A673 (cell line): ENCODE measurements at regions not wholly inside any gene's neighbourhood (a gene's known extent, or its start where the extent isn't known, plus 50 kb on each side); places are given as distances from the start of the nearest gene placed in this dataset.

Experiments
- BruUV-seq: library from RNA; stranded (reverse); fragments of 400-500 nt; replicated peaks from 2 replicates; lab custom pipeline; 2021; lab: Mats Ljungman, UMichigan
- CTCF ChIA-PET: fragments of 300-600 bp; sonication (Branson Sonifier 250); formaldehyde crosslinking; loops from one replicate; lab custom pipeline; 2022; ENCODE audit warnings: antibody characterized with exemption; lab: Charles Lee
- POLR2A ChIA-PET: fragments of 300-600 bp; sonication (Branson Sonifier 250); formaldehyde crosslinking; loops from one replicate; lab custom pipeline; 2022; ENCODE audit warnings: antibody characterized with exemption; ENCODE audit not compliant: low non-redundant PET; lab: Charles Lee
- DNase-seq: peaks from one replicate; pipeline ENCODE4 v3.0.0-alpha.2; 2015; ENCODE audit warnings: low spot score
- H3K27ac ChIP-seq: fragments of 200-600 bp; sonication (generic); 2 replicates; pipeline ENCODE4 v1.5.1; 2016; ENCODE audit warnings: mixed run types, low read depth, mild to moderate bottlenecking, mixed read lengths, antibody characterized with exemption, low read length; ENCODE audit not compliant: poor library complexity, severe bottlenecking
- H3K27me3 ChIP-seq: fragments of 200-600 bp; sonication (generic); replicated peaks from 2 replicates; pipeline ENCODE4 v1.6.1; 2017; ENCODE audit warnings: mixed run types, low read depth, mild to moderate bottlenecking, mixed read lengths, antibody characterized with exemption, low read length; ENCODE audit not compliant: insufficient read depth, poor library complexity
- H3K36me3 ChIP-seq: fragments of 200-600 bp; sonication (generic); 2 replicates; pipeline ENCODE4 v1.6.1; 2016; ENCODE audit warnings: mixed run types, mild to moderate bottlenecking, mixed read lengths, antibody characterized with exemption, low read length; ENCODE audit not compliant: insufficient read depth, poor library complexity, severe bottlenecking
- H3K4me1 ChIP-seq: fragments of 200-600 bp; sonication (generic); 2 replicates; pipeline ENCODE4 v1.6.1; 2017; ENCODE audit warnings: mixed run types, mild to moderate bottlenecking, mixed read lengths, antibody characterized with exemption, low read length; ENCODE audit not compliant: insufficient read depth, poor library complexity, severe bottlenecking
- H3K4me3 ChIP-seq: fragments of 200-600 bp; sonication (generic); 2 replicates; pipeline ENCODE4 v1.5.1; 2016; ENCODE audit warnings: low read depth, mixed run types, mild to moderate bottlenecking, mixed read lengths, low read length; ENCODE audit not compliant: poor library complexity, severe bottlenecking
- H3K9me3 ChIP-seq: fragments of 200-600 bp; sonication (generic); 2 replicates; pipeline ENCODE4 v1.6.1; 2016; ENCODE audit warnings: mixed run types, low read depth, mild to moderate bottlenecking, mixed read lengths, antibody characterized with exemption, low read length; ENCODE audit not compliant: poor library complexity, severe bottlenecking
- EZH2 ChIP-seq: fragments of 200-600 bp; sonication (generic); IDR thresholded peaks from 2 replicates; pipeline ENCODE4 v1.6.1; 2017; ENCODE audit warnings: borderline replicate concordance, low read depth, mild to moderate bottlenecking, mixed read lengths, antibody characterized with exemption, low read length; ENCODE audit not compliant: poor library complexity, severe bottlenecking
- intact Hi-C: fragments of 100-400 bp; cut with micrococcal nuclease; formaldehyde crosslinking; loops from one replicate; pipeline ENCODE4 v1.10.0; 2022; ENCODE audit not compliant: unreplicated experiment
- TF ChIP-seq, protein P1 (sequence below): fragments of 300-800, 200-600 bp; sonication (generic); conservative IDR thresholded peaks from 2 replicates; pipeline ENCODE4 v1.5.1; 2017; ENCODE audit warnings: low read depth, mild to moderate bottlenecking, antibody characterized with exemption, low read length, moderate library complexity, mixed read lengths

DNA sequence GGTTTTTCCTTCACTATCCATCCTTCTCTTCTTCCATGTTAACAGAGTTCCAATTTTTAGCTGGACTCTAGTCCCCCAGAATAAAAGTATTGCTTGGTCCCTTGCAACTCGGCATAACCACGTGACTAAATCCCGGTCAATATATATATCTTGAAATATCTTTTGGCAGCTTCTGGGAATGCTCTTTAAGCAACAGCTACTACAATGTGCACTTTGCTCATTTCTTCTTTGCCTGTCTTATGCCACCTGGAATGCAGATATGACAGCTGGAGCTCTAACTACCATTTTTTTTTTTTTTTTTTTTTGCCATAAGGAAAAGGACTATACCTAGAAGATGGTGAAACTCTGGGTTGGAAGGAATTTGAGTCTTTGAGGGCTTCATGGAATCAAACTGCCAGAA, 82.6 kb downstream of the GCNT4 start:
- CTCF ChIA-PET = no interaction called here

DNA sequence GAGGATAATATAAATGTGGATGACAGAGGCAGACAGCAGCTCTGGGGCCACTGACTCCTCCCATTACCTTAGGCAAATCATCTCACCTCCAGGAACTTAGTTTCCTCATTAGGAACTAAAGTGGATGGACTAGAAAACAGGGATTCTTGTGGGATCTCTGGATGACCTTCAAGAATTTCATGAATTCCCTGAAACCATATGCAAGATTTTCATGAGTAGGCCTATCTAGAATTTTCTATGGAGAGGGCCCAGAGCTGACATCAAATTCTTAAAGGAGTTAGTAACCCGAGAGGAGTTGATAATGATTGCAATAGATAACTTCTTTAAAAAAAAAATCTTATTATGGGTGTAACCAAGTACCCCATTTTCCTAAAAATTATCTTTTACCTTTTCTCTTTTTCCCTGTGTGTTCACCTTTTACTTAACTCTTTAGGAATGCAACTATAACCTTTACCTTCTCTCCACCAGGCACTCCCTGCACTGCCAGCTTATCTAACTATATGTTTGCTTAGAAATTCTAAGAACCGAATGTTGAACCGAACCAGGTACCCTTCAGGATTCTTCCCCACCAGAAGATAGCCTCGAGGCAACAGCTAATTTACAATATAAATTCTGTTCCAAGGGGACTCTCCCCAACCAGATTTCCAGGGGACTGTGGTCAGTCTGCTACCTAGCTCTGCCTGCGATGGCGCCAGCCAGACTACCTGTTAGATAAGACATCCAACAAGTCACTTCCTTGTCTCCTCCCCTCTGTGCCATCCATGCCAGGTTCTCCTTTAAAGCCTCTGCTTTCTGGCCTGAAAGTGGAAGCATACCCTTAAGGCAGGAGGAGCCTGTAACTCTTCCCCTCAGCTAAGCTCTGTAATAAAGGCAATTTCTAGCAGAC, 86.0 kb downstream of the GCNT4 start:
- H3K27me3 ChIP-seq = peaks cover 25% of the 10 kb centered on the region
- H3K9me3 ChIP-seq = no peaks in the 10 kb centered on the region
- H3K36me3 ChIP-seq = no peaks in the 10 kb centered on the region
- intact Hi-C loops = no loop called here
- no peak overlapping the region for H3K27ac ChIP-seq
- no peaks in the 10 kb centered on the region for H3K4me1 ChIP-seq
- no TSS peak for BruUV-seq
- no peak for TF ChIP-seq EZH2
- TF ChIP-seq, protein P1, sequence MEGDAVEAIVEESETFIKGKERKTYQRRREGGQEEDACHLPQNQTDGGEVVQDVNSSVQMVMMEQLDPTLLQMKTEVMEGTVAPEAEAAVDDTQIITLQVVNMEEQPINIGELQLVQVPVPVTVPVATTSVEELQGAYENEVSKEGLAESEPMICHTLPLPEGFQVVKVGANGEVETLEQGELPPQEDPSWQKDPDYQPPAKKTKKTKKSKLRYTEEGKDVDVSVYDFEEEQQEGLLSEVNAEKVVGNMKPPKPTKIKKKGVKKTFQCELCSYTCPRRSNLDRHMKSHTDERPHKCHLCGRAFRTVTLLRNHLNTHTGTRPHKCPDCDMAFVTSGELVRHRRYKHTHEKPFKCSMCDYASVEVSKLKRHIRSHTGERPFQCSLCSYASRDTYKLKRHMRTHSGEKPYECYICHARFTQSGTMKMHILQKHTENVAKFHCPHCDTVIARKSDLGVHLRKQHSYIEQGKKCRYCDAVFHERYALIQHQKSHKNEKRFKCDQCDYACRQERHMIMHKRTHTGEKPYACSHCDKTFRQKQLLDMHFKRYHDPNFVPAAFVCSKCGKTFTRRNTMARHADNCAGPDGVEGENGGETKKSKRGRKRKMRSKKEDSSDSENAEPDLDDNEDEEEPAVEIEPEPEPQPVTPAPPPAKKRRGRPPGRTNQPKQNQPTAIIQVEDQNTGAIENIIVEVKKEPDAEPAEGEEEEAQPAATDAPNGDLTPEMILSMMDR = no peak
- H3K4me3 ChIP-seq = no peak overlapping the region
- no peak for DNase-seq
- CTCF ChIA-PET = no interaction called here
- POLR2A ChIA-PET = no interaction called here

More for the DNA sequence above, 82.6 kb downstream of the GCNT4 start:
- BruUV-seq = no TSS peak
- H3K36me3 ChIP-seq = no peaks in the 10 kb centered on the region
- peaks cover 13% of the 10 kb centered on the region for H3K27me3 ChIP-seq
- no peaks in the 10 kb centered on the region for H3K4me1 ChIP-seq
- intact Hi-C loops = no loop called here
- H3K9me3 ChIP-seq = no peaks in the 10 kb centered on the region
- POLR2A ChIA-PET = interaction anchor here (0.7 kb wide), 1 partner anchor 361 kb away, joined by 6 read pairs; no protein-coding TSS in a partner anchor
- H3K27ac ChIP-seq = no peak overlapping the region
- H3K4me3 ChIP-seq = no peak overlapping the region
- no peak for TF ChIP-seq EZH2
- TF ChIP-seq, protein P1 = no peak
- DNase-seq = no peak

- no peak overlapping the region for H3K27ac ChIP-seq
- intact Hi-C loops = no loop called here
- no peak for DNase-seq
- H3K4me3 ChIP-seq = no peak overlapping the region
- H3K36me3 ChIP-seq = no peaks in the 10 kb centered on the region
- H3K4me1 ChIP-seq = no peaks in the 10 kb centered on the region
- BruUV-seq = no TSS peak
- ChIA-PET CTCF (no interaction called here), POLR2A (no interaction called here)
- H3K9me3 ChIP-seq = no peaks in the 10 kb centered on the region
- peaks cover 25% of the 10 kb centered on the region for H3K27me3 ChIP-seq
- TF ChIP-seq, protein P1 = no peak
- no peak for TF ChIP-seq EZH2
Observed at GRCh38 chr5:74963407-74963806, 89.0 kb downstream of the GCNT4 start.
